HG03469 (cell line): ENCODE measurements at regions not wholly inside any gene's neighbourhood (a gene's known extent, or its start where the extent isn't known, plus 50 kb on each side); places are given as distances from the start of the nearest gene placed in this dataset.
"Not testable (repeated sequence)": the region's sequence is repeated elsewhere in the genome, so short reads cannot be mapped to it uniquely, and the experiment has no call there.

Experiments used
- ATAC-seq: cut with Tn5 transposase; IDR thresholded peaks from one replicate; pipeline ENCODE4 v1.9.1; 2021; ENCODE audit warnings: mild to moderate bottlenecking, moderate library complexity, moderate number of reproducible peaks; ENCODE audit not compliant: unreplicated experiment

DNA sequence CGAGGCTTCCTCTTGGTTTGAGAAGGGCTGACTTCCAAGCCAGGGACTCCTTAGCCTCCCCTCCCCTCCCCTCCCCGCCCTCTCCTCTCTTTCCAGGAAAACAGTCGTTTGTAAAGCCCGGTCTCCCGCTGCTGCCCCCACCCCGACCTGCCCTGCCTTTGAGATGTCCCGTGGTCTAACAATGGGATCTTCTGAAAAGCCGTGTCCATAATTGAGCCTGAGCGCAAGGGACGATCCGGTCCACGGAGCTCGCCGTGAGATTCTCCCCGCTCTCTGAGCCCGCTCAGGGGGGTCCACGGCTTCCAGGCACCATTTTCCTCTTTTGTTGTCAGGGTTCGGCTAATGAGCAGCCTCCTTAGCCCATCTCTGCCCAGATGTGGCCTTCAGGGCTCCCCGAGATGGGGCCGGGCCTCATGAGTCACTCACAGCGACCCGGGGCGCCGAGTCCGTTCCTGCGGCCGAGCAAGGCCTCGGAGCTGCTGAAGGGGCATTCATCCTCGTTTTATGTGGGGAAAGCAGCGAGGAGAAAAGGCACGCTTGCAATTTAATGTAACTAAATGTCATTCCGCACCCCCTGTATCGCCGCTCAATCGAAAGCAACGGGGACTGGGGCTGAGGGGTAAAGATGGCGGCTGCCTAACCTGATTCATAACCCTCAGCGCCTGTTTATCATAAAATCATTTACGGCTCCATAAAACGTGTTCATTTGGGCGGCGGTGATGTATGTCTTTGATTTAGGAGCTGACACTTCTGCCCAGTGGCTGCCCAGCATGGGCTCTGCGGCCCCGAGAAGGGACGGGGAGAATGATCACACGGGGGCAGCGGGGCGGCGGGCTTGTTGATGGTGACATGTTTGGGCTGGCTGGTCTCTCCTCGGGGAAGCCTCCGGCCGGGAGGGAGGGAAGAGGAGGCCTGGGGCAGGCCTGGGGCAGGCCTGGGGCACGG lies 232.6 kb upstream of the C1orf174 start:
- no peak for ATAC-seq

DNA sequence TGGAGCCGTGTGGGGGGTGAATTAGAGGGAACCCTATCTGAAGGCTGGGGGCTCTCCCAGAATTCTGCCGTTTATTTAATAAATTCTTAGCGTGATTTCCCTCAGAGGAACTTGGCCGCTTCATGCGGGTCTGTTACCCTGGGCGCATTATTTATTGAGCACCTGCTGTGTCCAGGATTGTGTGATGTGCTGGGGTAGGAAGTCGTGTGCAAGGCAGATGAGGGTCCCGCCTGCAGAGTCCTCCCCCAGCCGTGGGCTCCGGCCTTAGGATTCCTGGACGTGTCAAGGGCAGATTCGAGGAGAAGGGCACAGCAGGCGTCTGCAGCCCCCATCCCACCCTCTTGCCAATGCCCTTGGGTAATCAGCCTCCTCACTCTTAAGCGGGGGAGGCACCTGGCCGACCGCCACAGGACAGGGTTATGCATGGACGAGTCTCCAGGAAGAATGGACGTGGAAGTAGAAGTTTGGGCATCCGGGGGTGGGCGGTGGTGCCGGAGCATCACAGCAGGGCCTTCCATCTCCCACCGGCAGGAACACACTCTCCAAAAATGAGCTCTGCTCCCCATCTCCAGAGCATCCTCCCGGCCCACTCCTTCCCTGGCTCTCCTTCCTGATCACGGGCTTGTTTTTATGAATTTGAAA lies 233.3 kb upstream of the C1orf174 start:
- ATAC-seq, result no peak

DNA sequence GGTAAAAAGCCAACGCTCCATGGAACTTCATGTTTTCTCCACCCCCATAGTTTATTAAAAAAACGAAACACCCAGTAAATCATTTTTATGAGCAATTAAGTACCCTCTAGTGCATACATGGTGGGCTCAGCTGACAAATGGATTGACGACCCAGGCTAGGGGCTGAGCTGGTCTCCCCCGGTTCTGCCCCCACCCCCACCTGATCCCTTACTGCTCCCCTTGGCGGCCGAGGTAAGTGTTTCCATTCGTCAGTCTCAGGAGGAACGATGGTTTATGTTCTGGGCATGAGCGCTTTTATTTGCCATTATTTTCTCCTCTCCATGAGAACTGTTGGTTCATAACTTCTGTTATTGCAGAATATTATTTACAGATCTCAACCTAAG lies 233.9 kb upstream of the C1orf174 start:
- ATAC-seq, result no peak

DNA sequence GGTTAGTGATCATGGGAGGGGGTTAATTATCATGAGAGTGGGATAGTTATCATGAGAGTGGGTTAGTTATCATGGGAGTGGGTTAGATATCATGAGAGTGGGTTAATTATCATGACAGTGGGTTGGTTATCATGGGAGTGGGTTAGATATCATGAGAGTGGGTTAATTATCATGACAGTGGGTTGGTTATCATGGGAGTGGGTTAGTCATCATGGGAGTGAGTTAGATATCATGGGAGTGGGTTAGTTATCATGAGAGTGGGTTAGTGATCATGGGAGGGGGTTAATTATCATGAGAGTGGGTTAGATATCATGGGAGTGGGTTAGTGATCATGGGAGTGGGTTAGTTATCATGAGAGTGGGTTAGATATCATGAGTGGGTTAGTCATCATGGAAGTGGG lies 235.8 kb upstream of the C1orf174 start:
- ATAC-seq, result not testable (repeated sequence)

DNA sequence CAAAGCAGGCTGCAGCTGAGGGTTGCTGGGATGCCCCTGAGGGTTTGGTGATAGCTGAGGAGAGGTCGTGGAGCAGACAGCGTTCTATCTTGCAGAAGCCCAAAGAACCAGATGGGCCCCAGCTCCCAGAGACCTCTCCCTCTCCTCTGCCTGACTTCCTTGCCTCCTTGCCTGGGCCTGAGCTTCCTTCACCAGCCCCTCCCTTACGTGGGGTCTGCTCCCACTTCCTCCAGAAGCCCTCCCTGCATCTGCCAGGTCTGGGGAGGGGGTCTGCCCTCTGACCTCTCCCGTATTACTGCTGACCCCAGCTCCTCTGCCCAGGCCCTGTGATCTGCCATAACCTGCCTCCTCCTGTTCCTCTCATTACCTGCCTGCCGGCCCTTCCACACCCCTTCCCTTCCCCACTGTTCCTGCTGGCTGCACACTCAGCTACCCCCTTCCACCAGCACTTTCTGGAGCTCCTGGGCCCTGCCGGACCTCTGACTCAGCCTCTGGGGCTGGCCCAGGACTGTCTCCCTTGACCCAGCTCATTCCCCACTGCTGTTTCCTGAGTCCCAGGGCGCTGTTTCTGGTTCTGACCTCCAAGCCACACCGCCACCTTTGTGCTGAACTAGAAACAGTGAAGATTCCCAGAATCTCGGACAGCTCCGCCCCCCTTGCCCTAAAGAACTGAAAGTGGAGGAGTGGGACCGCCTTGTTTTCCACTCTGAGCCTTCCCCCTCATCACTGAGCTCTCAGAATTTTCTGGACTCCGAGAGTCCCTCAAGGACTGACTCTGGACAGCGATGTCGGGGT lies 237.7 kb upstream of the C1orf174 start:
- no peak for ATAC-seq

DNA sequence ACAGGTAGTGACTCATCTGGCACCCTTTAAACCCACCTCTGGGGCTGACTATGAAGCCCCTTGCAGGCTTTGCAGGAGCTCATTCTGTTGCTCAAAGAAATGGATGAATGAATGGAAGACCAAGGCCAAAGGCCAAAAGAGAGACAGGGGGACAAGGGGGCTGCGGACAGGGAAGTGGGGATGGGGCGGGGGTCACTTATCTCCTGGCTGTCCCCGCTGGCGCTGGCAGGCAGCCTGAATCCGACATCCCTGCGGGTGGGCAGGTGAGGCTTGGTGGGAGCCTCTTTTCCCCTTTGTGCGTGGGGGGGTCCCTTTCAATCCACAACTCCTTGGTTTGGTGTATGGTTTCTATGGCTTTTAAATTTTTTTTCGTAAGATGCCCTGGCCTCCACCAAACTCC lies 239.6 kb upstream of the C1orf174 start:
- no peak for ATAC-seq

DNA sequence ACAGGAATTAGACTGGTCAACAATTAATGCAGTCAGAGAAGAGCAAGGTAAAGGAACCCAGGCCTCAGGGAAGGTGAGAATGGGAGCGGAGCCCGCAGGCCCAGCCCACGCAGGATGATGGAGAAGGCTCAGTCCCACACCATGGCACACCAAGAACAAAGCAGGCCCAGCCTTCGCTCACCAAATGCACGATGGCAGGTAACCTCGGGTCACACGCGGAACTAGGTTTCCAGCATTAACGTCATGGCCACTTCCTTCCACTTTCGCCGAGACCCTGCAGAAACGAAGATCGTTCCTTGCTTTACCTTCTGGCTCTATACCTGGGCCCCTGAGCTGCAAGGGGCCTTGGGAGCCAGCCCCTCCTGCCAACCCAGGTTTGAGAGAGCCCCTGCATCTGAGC lies 240.2 kb upstream of the C1orf174 start:
- no peak for ATAC-seq

DNA sequence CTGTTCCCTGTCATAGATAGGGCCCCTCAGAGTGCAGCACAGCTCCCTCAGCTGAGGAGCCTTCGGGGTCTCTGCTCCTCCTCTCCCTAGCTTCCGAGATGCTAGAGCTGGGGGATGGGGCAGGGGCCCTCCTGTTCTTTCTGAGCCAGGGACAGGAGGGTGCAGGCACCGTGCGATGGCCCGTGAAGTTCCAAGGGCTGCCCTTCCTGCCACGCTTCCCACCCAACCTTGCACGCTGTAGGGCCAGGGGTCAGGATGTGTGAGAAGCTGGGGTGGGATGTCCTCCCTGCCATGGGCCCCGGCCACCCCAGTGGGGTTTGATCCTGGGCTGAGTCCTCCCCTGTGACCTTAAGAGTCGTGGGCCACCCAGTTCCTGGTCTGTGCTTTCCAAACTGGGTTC lies 240.7 kb upstream of the C1orf174 start:
- ATAC-seq, result no peak

DNA sequence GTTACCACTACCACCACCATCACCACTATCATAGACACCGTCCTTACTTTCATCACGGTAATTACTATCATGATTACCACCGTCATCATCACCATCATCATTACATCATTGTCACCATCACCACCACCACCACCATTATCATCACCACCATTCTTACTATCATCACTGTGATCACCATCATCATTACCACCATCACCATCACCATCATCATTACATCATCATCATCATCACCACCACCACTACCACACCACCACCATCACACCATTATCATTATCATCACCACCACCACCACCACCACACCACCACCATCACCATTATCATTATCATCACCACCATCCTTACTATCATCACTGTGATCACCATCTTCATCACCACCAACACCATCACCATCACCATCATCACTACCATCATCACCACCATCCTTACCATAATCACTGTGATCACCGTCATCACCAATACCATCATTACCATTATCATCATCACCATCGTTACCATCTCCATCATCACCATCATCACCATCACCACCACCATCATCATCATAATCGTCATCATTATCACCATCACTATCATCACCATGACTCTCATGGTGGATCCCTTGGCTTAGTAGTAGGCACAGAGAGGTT lies 244.4 kb upstream of the C1orf174 start:
- no peak for ATAC-seq

DNA sequence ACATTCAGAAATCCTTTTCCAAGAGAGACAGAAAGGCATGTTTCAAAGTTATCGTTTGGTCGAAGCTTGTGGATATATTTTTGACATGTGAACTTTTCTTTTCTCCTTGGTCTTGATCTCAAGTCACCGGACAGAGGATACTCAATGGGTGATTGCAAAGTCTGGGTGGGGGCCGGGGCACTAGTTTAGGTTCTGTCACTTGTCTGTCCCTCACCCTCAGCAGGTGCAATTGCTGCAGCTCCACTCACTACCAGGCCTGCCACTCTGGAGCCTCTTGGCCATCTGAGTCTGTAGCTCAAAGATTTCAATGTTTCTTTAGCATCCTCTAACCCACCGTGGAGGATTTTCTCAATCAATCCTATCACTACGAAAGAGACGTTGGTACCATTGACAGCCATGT lies 246.0 kb upstream of the C1orf174 start:
- no peak for ATAC-seq

DNA sequence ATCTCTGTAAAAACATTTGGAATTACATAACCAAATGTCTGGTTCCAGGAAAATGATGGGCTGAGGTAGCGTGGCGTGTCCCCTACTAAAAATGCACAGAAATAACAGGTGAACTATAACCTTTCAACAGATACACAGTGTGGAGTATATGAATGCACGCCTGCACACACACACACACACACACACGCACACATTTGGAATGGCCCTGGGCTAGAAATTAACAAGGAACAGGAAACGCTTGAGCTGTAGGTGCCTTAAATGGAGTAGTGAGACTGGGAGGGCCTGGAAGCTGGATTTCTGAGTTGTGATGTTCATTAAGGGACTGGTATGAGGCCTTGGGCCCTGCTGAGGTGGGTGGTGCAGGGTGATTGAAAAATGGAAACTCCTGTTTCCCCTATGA lies 246.5 kb upstream of the C1orf174 start:
- ATAC-seq, result no peak

DNA sequence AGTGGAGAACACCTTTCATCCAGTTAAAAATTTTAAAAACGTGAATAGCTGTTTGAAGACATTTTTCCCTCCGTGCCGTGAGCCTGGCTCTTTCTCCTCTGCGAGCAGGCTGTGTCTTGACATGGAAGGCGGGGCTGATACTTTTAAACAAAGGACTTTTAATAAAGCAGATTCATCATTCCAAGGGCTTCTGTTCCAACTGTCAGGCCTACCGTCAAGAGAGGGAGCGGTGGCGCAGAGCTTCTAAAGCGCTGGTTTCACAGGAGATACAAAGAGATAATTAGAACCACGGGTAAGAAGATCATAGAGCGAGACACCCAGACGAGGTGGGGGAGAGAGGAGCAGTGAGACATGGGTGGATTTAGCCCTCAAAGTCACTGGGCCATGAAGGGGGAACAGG lies 247.4 kb upstream of the C1orf174 start:
- no peak for ATAC-seq

DNA sequence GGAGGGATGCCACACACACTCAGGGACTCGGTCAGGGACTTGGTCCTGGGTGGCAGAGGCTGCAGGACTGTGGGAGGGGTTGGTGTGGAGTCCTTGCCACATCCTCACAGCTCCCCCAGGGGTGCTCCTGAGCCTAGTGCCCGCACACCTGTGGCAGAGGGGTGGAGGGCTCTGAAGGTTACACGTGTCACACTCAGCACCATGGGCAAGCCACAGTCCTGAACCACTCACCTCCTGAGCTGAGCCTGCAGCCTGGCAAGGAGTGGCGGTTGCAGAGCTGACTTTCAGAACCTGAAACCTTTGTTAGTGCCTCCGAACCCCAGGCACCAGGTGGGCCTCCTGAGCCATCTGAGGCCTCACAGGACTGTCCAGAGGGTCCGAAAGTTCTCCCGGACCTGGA lies 249.2 kb upstream of the C1orf174 start:
- ATAC-seq, result no peak

DNA sequence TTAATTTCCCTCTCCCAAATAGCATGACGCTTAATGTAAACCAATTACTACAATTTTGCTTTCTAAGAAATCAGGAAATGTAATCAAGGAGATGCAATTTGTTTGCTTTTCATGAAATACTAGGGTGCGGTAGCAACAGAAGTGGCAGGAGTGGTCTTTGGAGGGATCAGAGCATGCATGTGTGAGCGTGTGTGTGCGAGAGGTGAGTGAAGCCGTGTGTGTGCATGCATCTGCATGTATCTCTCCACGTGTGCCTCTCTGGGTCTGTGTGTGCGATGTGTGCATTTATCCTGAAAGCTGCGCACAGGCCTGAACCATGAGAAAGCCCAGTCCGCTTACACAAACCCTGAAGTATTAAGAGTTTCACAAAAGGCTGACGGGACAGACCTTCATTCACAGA lies 249.8 kb upstream of the C1orf174 start:
- no peak for ATAC-seq

DNA sequence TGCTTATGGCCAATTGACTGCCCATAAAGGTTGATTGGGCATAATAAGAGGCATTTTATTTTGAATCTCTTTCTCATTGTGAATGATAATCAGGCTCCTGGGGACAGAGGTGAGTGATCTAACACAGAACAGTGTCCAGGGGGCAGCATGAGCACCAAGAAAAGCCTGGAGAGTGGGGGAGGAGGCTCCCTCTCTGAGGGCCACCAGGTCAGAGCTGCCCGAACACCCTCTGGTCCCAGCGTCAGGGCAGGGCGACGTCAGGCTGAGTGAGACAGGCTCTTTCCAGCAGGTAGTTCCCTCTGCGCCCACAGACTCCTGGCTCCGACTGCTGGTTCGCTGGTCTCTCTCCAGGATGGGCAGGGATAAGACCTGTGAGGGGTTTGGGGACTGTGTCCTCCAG lies 250.2 kb upstream of the C1orf174 start:
- ATAC-seq, result no peak

DNA sequence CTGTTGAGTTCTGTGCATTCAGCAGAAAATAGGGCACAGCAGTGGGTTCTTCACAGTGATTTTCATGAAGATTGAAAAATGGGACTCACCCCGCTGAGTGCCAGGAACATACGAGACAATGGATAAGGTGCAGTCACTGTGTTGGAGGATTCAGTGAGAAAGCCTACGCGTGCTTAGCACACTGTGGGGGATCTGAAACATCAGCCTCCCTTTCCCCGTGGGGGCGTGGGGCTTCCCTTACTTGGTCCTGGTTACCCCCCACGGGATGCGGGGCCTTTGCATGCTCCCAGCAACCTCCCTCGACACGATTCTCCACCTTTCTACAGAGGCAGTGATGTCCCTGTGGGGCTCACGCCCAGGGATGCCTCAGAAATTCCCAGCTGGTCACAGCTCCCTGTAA lies 252.2 kb upstream of the C1orf174 start:
- ATAC-seq, result no peak

DNA sequence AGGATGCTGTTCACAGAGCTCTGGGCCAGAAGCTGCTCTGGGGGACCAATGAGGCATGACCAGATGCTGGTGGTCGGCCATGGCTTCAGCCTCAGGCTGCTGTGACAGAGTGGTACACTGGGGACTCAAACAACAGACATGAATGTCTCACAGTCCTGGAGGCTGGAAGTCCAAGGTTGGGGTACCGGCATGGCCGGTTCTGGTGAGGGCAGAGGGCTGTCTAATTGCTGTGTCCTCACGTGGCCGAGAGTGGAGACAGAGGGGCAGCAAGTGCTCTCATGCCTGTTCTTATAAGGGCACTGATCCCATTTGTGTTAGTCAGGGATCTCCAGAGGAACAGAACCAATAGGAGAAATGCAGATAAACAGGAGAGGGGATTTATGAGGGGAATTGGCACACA lies 253.5 kb upstream of the C1orf174 start:
- no peak for ATAC-seq

DNA sequence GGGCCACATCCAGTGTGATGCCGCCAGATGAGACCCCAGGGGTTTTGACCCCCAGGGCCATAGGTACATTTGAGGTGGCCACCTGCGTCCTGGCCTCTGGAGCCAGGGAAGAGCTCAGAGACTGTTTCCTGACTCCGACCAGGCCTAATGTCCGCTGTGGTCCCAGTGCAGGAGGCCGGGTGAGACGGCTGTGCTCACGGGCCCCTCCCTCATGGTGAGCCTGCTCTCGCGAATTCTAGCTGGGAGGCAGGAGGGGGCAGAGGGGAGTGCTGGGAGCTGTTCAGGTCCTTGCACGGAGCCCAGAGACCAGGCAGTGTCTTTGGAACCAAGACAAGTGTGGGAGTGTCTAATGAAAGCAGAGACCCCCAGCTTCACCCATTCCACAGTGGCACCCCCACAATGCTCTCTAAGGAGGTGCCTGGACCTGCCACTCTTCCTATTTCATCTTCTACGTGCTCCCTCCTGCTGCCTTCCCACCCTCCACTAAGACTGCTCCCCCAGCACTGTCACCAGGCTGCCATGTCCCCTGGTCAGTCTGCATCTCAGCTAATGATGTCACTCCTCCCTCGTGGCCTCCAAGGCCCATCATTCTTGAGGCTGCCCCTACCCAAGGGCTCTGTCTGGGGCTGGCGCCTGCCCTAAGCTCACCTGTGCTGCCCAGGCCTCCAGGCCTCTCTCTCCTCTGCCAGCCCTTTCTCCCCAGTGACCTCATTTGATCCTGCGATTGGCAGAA lies 256.3 kb upstream of the C1orf174 start:
- no peak for ATAC-seq

DNA sequence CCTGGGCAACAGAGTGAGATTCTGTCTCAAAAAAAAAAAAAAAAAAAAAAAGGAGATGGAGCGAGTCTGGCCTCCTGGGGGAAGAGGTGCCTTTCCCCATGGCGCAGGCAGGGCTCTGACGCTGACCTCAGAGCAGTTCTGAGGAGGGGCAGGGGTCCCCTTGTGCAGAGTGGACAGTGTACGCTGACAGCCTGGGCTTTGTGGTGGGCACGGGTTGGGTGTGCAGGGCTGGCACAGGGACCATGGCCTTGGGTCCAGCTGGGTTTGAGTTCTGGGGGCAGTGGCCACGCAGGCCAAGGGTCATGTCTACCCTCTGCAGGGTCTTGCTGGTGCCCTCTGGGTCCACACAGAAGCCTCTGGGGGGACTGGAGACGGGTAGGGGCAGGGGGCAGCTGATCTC lies 260.1 kb upstream of the C1orf174 start:
- no peak for ATAC-seq

DNA sequence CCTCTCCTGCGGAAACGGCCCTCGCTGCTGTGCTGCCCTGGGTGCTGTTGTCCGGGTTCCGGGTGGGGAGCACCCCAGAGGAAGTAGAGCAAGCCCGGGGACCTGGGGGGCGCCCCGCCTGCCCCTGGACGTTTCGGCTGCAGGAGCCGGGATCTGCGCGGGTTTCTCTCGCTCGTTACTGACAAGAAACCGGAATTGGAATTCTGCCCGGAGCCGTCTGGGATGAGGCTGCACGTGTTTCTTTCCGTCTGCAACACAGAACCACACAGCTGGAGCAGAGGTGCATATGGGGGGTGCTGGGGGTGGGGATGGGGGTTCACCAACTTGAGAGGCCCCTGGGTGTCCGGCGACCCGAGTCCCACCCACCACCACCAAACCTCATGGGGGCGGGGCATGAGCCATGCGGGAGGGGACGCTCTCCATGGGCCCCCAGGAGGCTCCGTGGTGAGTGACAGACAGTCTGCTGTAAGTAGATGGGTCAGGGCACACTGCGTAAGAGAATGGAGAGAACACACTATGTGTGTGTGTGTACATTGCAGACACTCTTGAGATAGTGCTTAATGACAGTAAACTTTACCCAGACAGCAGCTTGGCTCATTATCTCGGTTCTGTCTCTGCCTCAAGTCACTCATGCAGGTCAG lies 261.4 kb upstream of the C1orf174 start:
- no peak for ATAC-seq
